Vagina (tissue), 2 donors: ENCODE measurements at regions not wholly inside any gene's neighbourhood (a gene's known extent, or its start where the extent isn't known, plus 50 kb on each side); places are given as distances from the start of the nearest gene placed in this dataset.

ENCODE experiments used
- POLR2AphosphoS5 ChIP-seq, 2 donors: sonication (generic); formaldehyde crosslinking; IDR thresholded peaks; one replicate each; pipeline ENCODE4 v1.9.0; 2017; ENCODE audit warnings: antibody characterized with exemption in 2 of 2, mild to moderate bottlenecking in 2 of 2, low read depth in 1 of 2; ENCODE audit not compliant: insufficient read depth in 1 of 2
- TF ChIP-seq, protein P1 (sequence below), 3 experiments: fragments of 450-650 bp in 2 of 3; fragments of 200-600 bp in 1 of 3; sonication (generic) in 1 of 3; IDR thresholded peaks; one replicate each; pipeline ENCODE4 v1.5.1; 2017 to 2019; ENCODE audit warnings: antibody characterized with exemption in 3 of 3, mild to moderate bottlenecking in 2 of 3, moderate library complexity in 2 of 3

DNA sequence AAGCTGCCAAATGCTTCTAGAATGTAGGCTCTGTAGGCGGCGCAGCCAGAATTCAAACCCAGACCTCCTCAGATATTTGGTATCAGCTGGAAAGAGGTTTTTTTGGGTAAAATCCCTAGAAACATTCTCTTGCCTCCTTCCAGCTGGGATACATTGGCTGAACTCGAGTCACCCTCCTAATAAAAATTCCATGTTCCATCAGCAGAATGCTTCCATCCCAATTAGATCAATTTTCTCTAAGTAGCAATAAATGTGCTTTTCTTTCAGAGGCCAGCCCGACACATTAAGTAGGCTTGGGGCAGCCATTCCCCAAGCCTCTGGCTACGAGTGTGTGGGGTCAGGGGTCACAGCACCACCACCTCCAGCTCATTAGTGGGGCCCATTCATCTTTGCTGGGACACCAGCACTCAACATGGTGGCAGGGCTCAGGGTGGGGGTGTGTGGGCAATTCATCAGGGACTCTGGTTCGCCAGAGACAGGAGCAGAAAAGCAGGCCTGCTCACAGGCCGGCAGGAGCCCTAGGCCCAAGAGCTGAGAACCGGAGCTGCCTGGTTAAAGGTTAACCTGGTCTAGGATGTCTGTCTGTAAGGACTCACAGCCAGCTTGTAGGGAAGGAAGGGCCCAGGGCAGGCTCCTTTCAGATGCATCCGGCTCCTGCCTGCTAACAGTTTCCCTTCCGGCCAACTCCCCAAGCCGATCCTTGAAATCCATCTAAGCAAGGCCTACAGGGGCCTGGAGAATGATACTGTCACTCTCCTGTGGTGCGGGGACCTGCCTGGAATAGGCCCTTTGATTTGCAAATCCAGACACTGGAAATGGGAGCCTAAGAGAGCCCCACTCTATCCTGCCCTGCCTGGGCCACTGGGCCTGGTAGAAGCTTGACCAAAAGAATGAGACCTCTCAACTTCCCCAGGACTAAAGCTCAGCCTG is 159.1 kb upstream of the TOP1 start:
- TF ChIP-seq, protein P1, sequence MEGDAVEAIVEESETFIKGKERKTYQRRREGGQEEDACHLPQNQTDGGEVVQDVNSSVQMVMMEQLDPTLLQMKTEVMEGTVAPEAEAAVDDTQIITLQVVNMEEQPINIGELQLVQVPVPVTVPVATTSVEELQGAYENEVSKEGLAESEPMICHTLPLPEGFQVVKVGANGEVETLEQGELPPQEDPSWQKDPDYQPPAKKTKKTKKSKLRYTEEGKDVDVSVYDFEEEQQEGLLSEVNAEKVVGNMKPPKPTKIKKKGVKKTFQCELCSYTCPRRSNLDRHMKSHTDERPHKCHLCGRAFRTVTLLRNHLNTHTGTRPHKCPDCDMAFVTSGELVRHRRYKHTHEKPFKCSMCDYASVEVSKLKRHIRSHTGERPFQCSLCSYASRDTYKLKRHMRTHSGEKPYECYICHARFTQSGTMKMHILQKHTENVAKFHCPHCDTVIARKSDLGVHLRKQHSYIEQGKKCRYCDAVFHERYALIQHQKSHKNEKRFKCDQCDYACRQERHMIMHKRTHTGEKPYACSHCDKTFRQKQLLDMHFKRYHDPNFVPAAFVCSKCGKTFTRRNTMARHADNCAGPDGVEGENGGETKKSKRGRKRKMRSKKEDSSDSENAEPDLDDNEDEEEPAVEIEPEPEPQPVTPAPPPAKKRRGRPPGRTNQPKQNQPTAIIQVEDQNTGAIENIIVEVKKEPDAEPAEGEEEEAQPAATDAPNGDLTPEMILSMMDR (IDR thresholded peaks at IDR 0.05), result no peak
- no peak for TF ChIP-seq POLR2AphosphoS5 (IDR thresholded peaks at IDR 0.05; ENCODE audit: insufficient read depth in 1 of 2, low read depth in 1 of 2)
